Putamen (tissue), 1 donor: ENCODE measurements at regions not wholly inside any gene's neighbourhood (a gene's known extent, or its start where the extent isn't known, plus 50 kb on each side); places are given as distances from the start of the nearest gene placed in this dataset.

ENCODE experiments used
- DNase-seq: peaks from one replicate; pipeline ENCODE4 v3.0.0-alpha.2; 2016; ENCODE audit warnings: low spot score

- no peak for DNase-seq
Measured at GRCh38 chr12:105928436-105928835, 210.3 kb downstream of the NUAK1 start.

DNA sequence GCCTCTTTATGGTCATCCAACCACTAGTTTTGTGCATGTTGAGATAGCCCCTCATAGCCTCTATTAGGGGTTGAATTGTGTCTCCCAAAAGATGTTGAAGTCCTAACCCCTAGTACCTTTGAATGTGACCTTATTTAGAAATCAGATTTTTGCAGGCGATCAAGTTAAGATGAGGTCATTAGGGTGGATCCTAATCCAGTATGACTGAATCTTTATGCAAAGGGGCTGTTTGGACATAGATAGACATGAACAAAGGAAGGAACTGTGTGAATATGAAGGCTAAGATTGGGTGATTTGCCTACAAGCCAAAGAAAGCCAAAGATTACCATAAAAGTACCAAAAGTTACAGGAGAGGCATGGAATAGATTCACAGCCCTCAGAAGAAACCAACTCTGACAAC lies 209.6 kb downstream of the NUAK1 start:
- no peak for DNase-seq

DNA sequence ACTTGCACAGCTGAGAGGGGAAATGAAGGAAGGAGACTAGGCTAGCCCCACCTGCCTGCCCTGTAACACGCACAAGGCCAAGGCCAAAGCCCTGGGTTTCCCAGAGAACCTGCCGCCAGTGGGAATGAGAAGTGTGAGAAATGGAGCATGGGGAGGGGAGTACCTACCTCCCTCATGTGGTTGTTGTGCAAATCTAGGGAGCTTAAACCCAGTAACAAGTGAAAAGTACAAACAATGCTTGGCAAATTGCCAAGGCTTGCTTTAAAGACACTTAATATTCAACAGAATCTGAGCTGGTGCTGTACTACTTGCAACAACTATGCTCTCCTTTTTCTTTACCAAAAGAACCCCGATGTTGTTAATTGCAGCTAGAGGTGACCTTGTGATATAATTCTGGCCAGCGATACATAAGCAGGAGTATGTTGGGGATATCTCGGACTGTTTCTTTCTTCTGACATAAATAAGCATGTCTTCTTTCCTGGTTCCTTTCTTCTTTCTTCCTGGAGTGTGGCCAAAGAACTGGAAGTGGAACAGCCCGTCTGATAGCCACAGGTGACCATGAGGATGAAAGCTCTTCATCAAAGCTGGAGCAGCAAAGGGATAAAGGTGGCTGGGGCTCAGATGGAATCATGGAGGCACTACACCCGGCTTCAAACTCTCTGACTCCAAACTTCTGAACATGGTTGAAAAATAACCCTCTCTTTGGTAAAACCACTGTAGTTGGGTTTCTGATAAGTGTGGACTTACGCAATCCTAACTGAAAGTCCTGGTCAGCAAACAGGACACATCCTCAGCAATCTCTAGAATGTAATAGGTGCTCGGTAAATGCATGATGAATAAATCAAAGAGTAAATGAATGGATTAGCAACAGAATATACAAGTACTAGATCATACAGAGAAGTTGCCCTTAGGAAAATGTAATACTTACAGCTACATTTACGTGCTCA lies 207.9 kb downstream of the NUAK1 start:
- no peak for DNase-seq

DNA sequence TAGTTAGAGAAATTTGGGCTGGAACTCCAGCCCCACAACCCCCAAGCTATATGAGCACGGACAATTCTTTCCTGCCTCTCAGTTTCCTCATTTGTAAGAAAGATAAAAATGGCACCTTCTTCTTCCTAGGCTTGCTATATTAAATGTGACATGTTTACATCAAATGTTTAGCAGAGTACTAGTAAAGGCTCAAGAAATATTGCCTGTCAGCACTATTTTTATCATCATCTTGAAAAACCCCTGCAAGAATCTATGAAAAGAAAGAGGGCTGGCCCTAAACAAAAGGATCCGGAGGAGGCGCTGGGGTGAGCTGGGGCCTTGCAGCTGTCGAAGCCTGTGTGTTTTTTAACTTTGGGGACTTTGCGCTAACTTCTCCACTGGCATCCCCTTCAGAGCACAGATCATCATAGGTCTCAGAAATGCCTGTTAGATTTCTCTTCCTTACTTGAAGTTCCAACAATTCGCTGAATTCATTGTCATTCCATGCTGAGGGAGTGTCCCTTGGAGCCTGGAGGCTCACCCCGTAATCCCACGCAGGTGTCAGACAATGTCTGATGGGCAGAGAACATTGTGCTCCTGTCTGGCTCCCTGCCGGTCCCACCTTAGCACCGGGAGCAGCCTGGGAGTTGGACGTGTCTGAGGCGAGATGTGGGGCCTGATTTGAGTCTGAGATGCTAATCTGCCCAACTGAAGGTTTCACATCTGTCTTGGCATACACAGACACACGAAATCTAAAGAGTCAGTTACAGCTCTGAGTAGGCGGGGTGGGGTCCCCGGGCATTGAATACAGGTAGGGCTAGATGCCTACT lies 206.8 kb downstream of the NUAK1 start:
- DNase-seq = no peak

- DNase-seq = no peak
Measured at GRCh38 chr12:105933671-105934665, 204.8 kb downstream of the NUAK1 start.

DNA sequence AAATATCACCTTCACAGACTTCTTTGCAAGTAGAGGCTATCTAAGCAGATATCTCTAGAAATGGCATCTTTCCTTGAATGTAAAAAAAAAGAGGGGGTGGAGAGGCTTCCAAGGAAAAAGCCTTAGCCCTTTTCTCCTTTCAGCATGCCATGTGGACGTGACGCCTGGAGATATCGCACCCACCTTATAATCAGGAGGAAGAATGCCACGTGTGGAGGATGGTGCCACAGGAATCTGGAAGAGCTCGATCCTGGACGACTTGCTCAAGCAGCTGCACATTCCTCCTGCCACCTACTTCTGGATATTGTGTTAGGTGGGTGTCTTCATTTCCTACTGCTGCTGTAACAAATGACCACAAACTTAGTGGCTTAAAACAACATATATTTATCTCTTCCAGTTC lies 203.6 kb downstream of the NUAK1 start:
- DNase-seq = no peak

- DNase-seq = no peak
Measured at GRCh38 chr12:105935981-105936380, 202.8 kb downstream of the NUAK1 start.

DNA sequence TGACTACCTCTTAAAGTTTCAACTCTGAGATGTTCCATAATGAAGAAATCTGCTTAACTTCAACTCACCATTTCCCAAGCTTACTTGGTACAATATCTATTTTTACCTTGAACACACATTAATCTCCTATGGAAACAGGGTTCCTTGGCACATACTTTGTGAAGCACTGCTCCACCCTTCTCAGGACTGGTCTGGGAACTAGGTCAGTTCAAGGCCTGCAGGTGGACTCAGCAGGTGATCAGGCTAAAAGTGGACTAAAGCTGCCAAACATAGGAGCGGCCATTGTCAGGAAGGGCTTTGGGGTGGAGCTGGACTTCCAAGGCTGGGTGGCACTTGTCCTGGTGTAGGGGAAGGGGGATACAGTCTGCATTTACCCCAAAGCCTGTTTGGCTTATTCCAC lies 202.3 kb downstream of the NUAK1 start:
- no peak for DNase-seq

DNA sequence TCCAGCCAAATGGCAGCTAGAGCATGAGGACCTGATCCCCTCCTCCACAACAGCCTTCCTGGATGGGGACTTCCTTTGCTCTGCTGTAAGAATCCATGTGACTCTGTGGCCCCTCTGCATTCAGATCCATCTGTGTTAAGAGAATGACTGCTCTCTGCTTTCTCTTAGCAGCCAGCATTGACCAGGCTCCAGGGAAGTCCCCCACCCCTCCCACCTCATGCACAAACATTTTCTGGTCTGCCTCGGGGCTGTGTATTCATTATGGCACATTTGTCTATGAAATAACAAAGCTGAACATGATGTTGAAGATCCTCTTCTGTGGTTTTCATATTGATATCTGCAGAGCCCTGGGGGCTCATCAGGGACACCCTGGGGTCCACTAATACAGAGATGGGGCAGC lies 201.7 kb downstream of the NUAK1 start:
- no peak for DNase-seq

DNA sequence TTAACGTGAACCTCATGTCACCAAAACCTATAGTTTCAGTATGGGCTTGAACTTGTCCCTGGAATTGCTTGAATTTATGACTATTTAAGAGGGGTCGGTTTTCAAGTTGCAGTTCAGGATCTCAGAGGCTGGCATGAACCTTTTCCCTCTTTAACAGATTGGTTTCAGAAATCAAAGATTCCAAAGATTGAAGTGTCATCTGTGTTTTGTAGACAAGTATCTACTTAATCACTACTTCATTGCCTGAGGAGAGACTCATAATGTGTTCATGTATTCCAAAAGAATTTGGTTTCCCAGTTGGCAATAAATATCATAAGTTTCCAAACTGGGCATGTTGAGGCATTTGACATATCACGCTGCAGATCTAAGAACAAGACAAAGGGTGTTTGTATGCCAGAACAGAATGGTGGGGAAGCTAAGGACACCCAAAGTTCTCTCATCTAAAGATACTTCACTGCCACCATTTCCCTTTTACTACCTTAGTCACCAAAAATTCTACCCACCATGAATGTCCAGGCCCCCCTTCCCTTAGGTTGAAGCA lies 199.5 kb downstream of the NUAK1 start:
- DNase-seq = no peak

DNA sequence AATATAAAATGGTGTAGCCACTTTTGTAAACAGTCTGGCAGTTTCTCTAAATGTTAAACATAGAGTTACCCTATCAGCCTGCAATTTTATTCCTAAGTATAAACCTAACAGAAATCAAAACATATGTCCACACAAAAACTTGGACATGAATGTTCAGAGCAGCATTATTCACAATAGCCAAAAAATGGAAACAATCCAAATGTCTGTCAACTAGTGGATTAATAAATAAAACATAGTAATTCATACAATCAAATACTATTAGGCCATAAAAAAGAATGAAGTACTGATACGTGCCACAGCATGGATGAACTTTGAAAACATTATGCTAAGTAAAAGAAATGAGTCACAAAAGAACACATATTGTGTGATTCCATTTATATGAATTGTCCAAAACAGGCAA lies 196.5 kb downstream of the NUAK1 start:
- DNase-seq = no peak

- no peak for DNase-seq
Measured at GRCh38 chr12:105943525-105943924, 195.2 kb downstream of the NUAK1 start.

- DNase-seq = no peak
Measured at GRCh38 chr12:105944628-105945027, 194.1 kb downstream of the NUAK1 start.

- DNase-seq = no peak
Measured at GRCh38 chr12:105945880-105946279, 192.9 kb downstream of the NUAK1 start.

DNA sequence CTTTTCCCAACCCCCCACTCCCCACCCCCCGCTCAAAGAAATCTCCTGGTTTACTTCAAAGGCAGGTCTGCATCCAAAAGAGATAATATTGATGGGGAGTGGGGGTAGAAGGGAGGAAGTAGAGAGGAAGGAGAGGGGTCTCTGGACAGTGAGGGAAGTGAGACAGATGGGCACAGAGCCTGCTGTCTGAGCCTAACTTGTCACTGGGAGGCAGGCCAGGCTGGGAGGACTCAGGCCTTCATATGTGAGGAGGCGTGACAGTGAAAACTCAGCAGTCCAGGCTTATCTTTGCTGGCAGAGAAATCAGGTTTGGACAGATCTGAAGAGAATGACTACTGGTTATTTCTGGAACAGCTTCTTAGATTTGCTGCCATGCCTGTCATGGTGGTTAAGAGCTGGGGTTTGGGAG lies 192.3 kb downstream of the NUAK1 start:
- DNase-seq = no peak

- no peak for DNase-seq
Measured at GRCh38 chr12:105947906-105948305, 190.8 kb downstream of the NUAK1 start.

- DNase-seq = no peak
Measured at GRCh38 chr12:105948331-105948730, 190.4 kb downstream of the NUAK1 start.

GRCh38 chr12:105949391-105949790 lies 189.4 kb downstream of the NUAK1 start:
- DNase-seq = no peak

- no peak for DNase-seq
Measured at GRCh38 chr12:105951732-105952131, 187.0 kb downstream of the NUAK1 start.

DNA sequence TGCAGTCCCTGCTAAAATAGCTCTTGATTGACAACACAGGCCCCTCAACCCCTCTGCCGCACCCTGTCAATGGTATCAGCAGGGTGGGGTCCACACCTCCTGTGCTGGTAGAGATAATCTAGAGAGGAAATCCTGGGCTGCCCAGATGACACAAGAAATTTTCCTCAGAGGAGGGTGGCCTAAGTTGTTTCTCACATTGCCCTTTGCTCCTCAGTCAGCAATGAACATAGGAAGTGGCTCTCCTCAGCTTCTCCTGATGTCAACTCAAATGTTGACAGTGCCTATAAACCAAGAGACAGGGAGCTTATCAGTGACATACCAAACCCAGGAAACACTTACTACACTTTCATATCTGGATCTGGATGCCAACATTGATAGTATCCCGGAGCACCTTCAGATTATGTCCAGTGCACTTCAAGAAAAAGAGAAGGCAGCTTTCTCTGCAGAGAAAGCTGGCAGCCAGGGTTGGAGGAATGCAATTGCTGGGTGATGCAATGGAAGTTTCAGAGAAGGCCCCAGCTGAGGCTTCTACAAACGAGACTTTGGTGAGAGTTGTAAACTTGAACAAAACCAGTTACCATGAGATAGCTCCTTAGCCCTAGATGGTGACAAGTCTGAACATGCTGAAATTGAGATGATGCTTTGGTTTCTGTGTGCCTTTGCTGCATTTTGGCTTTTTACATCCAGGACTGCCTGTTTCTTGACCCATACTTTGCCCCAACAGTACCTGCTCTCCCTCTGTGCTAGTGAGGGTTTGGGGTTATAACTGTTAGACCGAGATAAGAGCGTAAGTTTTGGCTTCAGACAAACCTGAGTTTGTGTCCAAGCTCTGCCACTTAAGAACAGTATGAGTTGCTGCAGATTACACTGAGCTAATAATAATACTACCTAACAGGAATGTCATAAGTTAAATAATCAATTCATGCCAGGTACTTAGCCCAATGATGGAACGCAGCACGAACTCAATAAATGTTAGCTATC lies 183.5 kb downstream of the NUAK1 start:
- no peak for DNase-seq
